A673 (cell line): ENCODE measurements at regions not wholly inside any gene's neighbourhood (a gene's known extent, or its start where the extent isn't known, plus 50 kb on each side); places are given as distances from the start of the nearest gene placed in this dataset.

ENCODE experiments used
- EZH2 ChIP-seq: fragments of 200-600 bp; sonication (generic); IDR thresholded peaks from 2 replicates; pipeline ENCODE4 v1.6.1; 2017; ENCODE audit warnings: borderline replicate concordance, low read depth, mild to moderate bottlenecking, mixed read lengths, antibody characterized with exemption, low read length; ENCODE audit not compliant: poor library complexity, severe bottlenecking
- TF ChIP-seq, protein P1 (sequence below): fragments of 300-800, 200-600 bp; sonication (generic); conservative IDR thresholded peaks from 2 replicates; pipeline ENCODE4 v1.5.1; 2017; ENCODE audit warnings: low read depth, mild to moderate bottlenecking, antibody characterized with exemption, low read length, moderate library complexity, mixed read lengths

DNA sequence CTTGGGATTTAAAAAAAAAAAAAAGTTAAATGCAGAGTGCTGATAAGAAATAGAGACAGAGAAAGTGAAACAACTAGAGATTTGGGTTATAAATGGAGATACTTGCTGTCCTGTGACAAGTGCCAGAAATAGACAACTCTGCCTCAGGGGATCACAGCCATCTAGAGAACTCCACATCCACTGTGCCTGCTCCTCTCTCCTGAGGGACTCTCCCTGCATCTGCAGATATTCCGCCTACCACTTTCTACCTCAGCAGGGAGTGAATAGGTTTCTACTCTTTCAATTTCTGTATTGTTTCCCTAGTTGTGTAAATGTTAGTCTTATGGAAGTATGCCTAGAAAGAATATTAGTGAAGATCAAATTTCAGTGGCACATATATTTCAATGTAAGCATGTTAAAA is 307.2 kb downstream of the HTR1A start:
- TF ChIP-seq, protein P1, sequence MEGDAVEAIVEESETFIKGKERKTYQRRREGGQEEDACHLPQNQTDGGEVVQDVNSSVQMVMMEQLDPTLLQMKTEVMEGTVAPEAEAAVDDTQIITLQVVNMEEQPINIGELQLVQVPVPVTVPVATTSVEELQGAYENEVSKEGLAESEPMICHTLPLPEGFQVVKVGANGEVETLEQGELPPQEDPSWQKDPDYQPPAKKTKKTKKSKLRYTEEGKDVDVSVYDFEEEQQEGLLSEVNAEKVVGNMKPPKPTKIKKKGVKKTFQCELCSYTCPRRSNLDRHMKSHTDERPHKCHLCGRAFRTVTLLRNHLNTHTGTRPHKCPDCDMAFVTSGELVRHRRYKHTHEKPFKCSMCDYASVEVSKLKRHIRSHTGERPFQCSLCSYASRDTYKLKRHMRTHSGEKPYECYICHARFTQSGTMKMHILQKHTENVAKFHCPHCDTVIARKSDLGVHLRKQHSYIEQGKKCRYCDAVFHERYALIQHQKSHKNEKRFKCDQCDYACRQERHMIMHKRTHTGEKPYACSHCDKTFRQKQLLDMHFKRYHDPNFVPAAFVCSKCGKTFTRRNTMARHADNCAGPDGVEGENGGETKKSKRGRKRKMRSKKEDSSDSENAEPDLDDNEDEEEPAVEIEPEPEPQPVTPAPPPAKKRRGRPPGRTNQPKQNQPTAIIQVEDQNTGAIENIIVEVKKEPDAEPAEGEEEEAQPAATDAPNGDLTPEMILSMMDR = no peak
- TF ChIP-seq EZH2 = no peak
